ENCODE measurements at regions not wholly inside any gene's neighbourhood (a gene's known extent, or its start where the extent isn't known, plus 50 kb on each side); places are given as distances from the start of the nearest gene placed in this dataset.

- CTCF ChIA-PET = no interaction called here
- H3K27ac ChIP-seq (ENCODE audit: extremely low read depth, low read depth, low read length) = no peak overlapping the region
- no peak overlapping the region for H3K4me3 ChIP-seq (ENCODE audit: low read depth, low read length)
- POLR2A ChIA-PET = no interaction called here
- H3K4me1 ChIP-seq (ENCODE audit: control insufficient read depth, insufficient read depth, low read length) = no peaks in the 10 kb centered on the region
- no peaks in the 10 kb centered on the region for H3K9me3 ChIP-seq (ENCODE audit: control insufficient read depth, insufficient read depth, low read depth, low read length)
- TF ChIP-seq GLI4 (tag by site-specific recombination; IDR thresholded peaks at IDR 0.05) = no peak
- TF ChIP-seq ZSCAN18 (tag by site-specific recombination; IDR thresholded peaks at IDR 0.05) = no peak
- no peaks in the 10 kb centered on the region for H3K36me3 ChIP-seq (ENCODE audit: control insufficient read depth in 2 of 2, insufficient read depth in 1 of 2, low read length in 2 of 2)
Observed at GRCh38 chr3:66884659-66885058, 113.4 kb upstream of the KBTBD8 start.

- Histone ChIP-seq H3K9me3 (ENCODE audit: control insufficient read depth, insufficient read depth, low read depth, low read length) (no peaks in the 10 kb centered on the region), H3K4me3 (ENCODE audit: low read depth, low read length) (no peak overlapping the region), H3K36me3 (ENCODE audit: control insufficient read depth in 2 of 2, insufficient read depth in 1 of 2, low read length in 2 of 2) (no peaks in the 10 kb centered on the region), H3K4me1 (ENCODE audit: control insufficient read depth, insufficient read depth, low read length) (no peaks in the 10 kb centered on the region), H3K27ac (ENCODE audit: extremely low read depth, low read depth, low read length) (no peak overlapping the region)
- TF ChIP-seq CTCF (tag by site-specific recombination; IDR thresholded peaks at IDR 0.05) (no peak), ZNF341 (tag by site-specific recombination; IDR thresholded peaks at IDR 0.05; ENCODE audit: low read depth) (no peak), ZNF776 (tag by site-specific recombination; IDR thresholded peaks at IDR 0.05; ENCODE audit: borderline replicate concordance) (no peak), SALL2 (tag by site-specific recombination; IDR thresholded peaks at IDR 0.05; ENCODE audit: borderline replicate concordance) (no peak), GLIS1 (tag by site-specific recombination; IDR thresholded peaks at IDR 0.05) (no peak), ZSCAN4 (tag by site-specific recombination; IDR thresholded peaks at IDR 0.05) (no peak), ZNF449 (tag by site-specific recombination; IDR thresholded peaks at IDR 0.05) (no peak), ZSCAN30 (tag by site-specific recombination; IDR thresholded peaks at IDR 0.05) (no peak), TSHZ1 (tag by site-specific recombination; IDR thresholded peaks at IDR 0.05; ENCODE audit: borderline replicate concordance) (no peak), ZNF76 (tag by site-specific recombination; IDR thresholded peaks at IDR 0.05; ENCODE audit: borderline replicate concordance, low read depth) (no peak)
- CTCF ChIA-PET = no interaction called here
- POLR2A ChIA-PET = no interaction called here
Observed at GRCh38 chr3:66885326-66886000, 112.6 kb upstream of the KBTBD8 start.

All from HEK293 (cell line).